Activated effector memory CD4-positive, alpha-beta T cell treated with Interleukin-2 at 50 U/mL for 16 hours (primary cell): ENCODE measurements at regions not wholly inside any gene's neighbourhood (a gene's known extent, or its start where the extent isn't known, plus 50 kb on each side); places are given as distances from the start of the nearest gene placed in this dataset.

Experiments used
- DNase-seq: peaks from one replicate; pipeline ENCODE4 v3.0.0-alpha.2; 2020

DNA sequence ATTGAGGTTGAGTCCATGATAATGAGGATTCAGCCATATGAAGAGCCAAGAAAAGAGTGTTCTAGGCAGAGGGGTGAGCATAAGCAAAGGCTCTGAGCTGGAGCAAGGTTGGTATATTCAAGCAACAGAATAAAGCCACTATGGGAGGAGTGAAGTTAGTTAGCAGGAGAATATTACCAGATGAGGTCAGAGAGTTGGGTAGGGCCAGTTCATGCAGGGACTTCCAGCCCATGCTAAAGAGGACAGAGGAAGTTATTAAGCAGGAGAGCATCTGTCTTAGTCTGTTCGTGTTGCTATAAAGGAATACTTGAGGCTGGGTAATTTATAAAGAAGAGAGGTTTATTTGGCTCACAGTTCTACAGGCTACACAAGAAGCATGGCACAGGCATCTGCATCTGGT, 57.1 kb upstream of the ATG10 start:
- DNase-seq: no peak

GRCh38 chr5:81912933-81913332, 58.9 kb upstream of the ATG10 start:
- no peak for DNase-seq

DNA sequence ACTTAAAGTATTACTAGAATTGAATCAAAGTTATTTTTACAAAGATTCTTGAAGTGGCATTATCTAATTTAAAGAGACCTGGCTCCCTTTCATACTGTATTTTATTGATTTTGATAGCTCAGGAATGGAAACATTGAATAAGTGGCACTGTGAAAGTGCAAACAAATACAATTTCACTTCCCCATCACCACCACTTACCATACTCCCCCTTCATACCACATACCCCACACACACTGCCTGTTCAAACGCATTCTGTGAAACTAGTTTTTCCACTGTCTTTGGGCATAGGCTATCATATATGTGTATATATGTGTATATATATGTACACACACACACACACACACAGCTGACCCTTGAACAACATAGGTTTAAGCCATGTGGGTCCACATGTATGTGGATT, 62.1 kb upstream of the ATG10 start:
- no peak for DNase-seq

GRCh38 chr5:81908771-81909170, 63.1 kb upstream of the ATG10 start:
- DNase-seq: no peak

- no peak for DNase-seq
These were observed 63.8 kb upstream of the ATG10 start for GRCh38 chr5:81908044-81908443.

DNA sequence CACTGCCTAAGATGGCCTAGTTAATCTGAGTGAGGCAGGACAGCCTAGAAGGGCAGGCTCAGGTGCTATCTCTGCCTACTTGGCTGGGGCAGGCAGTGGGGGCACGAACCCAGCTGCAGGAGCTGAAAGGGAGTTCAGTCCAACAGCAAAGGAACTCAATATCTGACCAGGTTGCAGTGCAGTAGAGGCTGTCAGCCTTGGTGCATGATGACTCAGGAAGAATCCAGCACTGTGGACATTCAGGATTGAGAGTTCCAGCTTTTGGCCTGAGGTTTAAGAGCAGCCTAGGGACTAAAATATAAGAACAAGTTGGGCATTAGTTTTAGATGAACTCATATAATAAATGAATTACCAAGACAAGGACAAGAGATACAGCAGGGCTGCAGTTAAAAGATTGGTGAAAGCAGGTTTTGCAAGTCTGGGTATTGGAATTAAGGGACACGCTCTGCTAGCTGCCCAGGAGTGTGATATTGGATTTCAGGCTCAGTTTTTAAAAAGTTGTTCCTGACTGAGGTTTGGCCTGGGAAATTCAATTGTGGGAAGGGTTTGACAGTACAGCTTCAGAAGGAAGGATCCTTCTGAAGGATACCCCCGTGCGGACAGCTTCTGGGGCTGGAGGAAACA, 64.7 kb upstream of the ATG10 start:
- DNase-seq: no peak

GRCh38 chr5:81906086-81906485, 65.7 kb upstream of the ATG10 start:
- DNase-seq: no peak

DNA sequence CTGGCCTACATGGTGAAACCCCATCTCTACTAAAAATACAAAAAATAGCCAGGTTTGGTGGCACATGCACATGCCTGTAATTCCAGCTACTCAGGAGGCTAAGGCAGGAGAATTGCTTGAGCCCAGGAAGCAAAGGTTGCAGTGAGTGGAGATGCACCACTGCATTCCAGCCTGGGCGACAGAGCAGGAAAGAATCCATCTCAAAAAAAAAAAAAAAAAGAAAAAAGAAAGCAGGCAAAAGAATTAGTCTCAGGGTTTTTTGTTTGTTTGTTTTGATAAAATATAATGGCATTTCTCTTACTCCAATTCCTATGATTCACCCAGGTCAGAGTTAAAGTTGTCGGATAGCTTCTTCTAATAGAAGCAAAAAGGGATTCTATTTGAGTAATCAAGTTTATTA, 67.0 kb upstream of the ATG10 start:
- no peak for DNase-seq

- DNase-seq: no peak
These were observed 67.7 kb upstream of the ATG10 start for GRCh38 chr5:81904166-81904565.

DNA sequence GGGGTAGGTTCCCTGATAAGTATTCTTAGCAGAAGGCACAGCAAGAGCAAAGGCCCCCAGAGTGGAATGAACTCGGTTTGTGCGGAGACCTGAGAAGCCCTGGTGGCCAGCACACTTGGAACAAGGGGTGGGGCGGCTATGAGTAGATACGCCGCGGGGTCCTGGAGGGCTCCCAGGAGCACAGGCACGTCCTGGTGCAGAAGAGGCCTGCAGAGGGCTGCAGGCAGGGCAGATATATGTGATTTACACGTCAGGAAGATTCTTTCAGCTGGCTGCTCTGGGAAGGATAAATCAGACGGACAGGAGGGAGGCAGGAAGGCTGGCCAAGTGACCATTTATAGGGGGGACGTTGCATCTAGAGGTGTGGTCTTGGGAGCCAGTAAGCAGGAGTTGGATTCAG, 70.2 kb upstream of the ATG10 start:
- no peak for DNase-seq

GRCh38 chr5:81899123-81899522, 72.7 kb upstream of the ATG10 start:
- no peak for DNase-seq

DNA sequence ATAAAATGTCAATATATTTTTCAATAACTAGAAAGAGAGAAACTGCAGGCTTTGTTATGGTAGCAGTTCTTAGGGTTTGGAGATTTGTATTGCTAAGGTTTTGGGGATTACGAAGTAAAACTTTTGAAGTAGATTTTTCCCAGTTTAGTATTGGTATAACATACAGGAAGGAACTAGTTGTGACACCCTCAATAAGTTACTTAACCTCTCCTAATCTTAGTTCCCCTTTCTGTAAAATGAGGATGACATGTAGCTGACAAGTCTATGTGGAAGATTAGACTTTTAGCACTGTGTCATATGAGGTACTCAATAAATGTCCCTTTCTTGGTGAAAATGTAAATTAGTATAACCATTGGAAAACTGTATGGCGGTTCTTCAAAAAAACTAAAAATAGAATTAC, 73.4 kb upstream of the ATG10 start:
- DNase-seq: no peak

DNA sequence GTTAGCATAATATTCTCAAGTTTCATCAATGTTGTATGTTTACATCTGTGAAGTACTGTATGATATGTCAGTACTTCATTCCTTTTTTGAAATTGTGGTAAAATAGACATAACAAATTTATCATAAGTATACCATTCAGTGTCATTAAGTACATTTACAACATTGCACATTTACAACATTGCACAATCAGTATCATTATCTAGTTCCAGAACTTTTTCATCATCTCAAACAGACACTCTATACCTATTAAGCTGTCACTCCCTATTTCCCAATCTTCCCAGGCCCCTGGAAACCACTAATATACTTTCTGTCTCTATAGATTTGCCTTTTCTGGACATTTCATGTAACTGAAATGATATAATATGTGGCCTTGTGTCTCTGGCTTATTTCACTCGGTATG, 75.1 kb upstream of the ATG10 start:
- no peak for DNase-seq

DNA sequence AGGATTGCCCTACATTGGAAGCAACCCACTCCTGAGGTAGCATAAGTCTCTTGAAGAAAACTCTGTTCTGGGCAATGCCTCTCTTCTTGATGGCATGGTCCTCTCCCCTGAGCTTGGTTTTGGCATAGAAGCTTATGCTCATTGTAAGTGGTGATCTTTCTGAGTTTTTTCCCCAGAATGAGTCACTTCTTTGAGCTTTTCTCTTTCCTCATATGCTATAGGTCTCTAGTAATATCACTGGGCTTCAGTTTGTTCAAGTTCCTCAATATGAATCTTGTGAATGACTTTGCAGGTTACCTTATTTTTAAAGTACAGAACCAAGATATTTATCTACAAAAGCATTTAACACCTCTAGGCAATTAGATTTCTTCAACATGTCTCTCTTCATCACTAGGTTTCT, 76.5 kb upstream of the ATG10 start:
- DNase-seq: no peak

DNA sequence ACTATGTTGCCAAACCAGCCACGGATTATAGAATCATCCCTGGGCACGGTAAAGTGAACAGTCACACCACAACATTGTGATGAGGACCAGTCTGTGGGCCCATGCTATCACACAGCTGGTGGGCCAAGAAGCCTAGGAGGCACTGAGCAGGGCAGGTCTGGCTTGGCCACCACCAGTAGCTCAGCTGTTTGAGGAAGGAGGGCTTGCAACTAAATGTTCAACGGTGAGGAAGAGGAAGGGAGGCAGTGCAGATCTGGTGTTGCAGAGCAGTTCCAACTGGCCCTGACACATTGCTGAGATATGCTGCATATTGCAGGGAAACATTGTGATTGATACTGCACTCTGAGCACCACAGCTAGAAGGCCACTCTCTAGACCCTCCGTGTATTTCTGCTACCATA, 77.9 kb upstream of the ATG10 start:
- DNase-seq: no peak

DNA sequence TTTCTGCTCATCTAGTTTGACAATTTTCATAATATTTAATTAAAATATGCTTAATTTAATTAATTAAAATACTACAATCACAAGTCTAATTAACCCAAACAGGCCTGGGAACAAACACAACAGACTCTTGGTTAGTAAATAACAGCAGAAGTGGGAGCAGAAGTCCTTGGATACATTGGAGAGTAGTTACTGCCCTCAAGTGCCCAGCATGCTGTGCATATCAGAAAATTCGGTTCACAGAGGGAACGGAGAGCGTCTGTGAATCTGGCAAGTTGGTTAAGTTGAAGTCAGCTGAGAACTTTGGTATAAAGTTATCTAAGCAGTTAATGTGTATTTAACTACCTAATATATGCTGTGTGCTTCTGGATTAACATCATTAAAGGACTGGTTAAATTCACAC, 87.0 kb upstream of the ATG10 start:
- DNase-seq: no peak

- DNase-seq: no peak
These were observed 88.5 kb upstream of the ATG10 start for GRCh38 chr5:81883371-81883770.

DNA sequence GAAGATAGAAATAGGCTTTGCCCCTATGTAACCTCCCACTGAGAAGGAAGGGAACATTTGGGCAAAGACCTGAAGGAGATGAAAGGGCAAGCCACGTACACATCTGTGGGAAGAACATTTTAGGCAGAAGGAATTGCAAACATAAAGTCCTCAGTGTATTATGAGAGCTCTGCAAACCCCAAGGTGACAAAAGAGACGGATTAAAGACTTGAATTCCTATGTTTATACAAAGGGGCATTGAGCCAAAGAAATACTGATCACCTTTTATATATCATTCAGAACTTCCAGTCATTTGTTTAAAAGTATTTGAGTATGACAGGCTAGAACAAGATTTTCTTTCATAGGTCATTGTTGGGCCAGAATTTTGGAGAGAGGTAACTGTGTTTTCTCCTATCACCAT, 90.2 kb upstream of the ATG10 start:
- no peak for DNase-seq

- DNase-seq: no peak
These were observed 91.9 kb upstream of the ATG10 start for GRCh38 chr5:81879936-81880335.

- no peak for DNase-seq
These were observed 93.5 kb upstream of the ATG10 start for GRCh38 chr5:81878333-81878732.

DNA sequence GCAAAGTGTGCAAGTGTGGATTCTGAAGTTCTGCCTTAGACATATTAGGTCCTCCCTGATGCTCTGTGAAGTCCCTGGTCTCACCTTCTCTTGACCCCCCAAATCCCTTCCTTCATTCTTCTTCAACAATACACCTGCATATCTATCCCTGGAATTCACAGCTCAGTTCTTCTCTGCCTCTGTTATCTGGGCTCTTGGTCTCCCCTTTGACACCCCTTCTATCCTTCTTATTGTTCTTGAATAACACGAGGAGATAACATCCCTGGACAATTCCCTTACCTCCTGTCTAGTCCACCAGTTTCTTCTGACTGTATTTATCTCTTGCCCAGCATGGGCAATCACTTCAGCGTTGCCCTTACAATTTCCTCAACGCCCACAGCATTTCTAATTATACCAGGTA, 104.8 kb upstream of the ATG10 start:
- no peak for DNase-seq

DNA sequence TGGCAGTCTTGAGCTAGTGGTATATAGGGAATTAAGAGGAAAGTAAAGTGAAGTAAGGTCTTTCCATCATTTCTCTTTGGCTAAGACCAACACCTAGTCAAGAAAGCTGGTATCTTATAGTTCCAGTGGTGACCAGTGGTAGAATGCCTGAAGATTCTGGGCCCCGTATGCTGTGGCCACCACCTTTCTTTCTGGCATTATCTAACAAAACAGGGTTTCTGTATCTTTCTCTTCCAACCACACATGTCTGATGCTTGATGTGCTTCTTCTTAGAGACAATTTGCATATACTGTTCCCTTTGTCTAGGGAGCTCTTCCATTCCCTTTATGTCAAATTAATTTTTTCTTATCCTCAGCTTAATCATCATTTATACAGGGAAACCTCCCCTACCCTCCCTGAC, 109.9 kb upstream of the SSBP2 start:
- no peak for DNase-seq

GRCh38 chr5:81859624-81860023, 108.7 kb upstream of the SSBP2 start:
- DNase-seq: no peak

DNA sequence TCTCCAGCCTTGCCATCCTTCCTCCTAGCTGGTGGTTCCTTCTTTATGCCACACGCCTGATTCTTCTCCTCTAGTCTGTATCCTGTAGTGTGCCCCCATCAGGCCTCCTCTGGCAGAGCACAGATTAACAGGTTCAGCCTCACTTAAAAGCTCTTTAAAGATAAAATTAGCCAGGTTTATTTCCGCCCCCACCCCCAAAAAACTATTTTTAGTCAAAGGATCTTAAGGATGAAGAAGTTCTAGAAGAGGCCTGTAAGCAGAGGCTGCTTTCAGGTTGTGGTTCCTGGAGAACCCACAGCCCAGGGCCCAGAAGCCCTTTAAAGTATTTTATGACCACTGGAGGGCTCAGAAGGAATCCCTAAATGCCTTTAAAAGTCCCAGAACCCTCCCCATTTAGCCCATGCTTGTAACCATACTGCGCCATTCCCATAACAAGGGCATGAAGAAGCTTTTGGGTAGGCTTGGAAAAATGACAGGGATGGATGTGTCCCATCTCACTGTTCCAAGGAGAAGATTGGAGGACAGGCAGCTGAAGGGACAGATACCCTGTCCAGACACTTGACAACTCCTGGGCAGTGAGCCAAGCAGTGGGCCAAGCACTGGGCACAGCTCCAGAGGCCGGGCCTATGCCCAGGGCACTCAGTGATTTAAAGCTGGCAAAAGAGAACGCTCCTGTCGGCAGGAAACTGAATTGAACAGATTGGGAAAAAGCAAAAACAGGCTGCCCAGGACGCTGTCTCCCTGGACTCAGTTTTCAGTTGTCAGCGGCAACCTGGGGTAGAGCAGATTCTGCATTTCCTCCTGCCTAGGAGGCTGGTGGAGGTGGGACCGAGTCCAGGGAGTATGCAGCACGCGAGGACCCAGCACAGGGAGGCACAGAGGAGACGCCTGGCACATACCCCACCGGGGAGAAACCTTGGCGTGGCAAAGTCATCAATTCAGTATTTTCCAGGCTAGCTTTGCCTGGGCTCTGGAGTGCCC, 106.3 kb upstream of the SSBP2 start:
- no peak for DNase-seq

DNA sequence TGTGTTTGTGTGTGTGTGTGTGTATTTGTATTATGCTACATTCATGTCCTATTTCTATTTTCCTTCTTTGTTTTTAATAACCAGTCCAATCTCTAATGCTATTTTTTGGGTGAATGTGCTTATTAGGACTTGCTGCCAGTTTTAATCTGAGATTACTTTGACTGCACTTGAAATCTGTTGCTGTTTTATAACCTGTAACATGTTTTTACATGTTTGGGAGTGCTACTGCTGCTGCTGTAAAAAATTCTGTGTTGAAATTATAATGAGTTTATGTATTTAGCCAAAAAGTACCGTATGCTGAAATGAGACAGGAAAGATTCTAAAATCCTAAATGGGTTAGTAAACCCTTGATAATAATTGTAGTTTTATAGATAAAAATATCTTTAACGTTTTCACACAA, 104.7 kb upstream of the SSBP2 start:
- DNase-seq: no peak
